Right lung (tissue), 2 donors: ENCODE measurements at regions not wholly inside any gene's neighbourhood (a gene's known extent, or its start where the extent isn't known, plus 50 kb on each side); places are given as distances from the start of the nearest gene placed in this dataset.
"Not testable (repeated sequence)": the region's sequence is repeated elsewhere in the genome, so short reads cannot be mapped to it uniquely, and the experiment has no call there.

Experiments used
- DNase-seq, 2 donors: peaks; one replicate each; pipeline ENCODE4 v3.0.0-alpha.2; 2013

DNA sequence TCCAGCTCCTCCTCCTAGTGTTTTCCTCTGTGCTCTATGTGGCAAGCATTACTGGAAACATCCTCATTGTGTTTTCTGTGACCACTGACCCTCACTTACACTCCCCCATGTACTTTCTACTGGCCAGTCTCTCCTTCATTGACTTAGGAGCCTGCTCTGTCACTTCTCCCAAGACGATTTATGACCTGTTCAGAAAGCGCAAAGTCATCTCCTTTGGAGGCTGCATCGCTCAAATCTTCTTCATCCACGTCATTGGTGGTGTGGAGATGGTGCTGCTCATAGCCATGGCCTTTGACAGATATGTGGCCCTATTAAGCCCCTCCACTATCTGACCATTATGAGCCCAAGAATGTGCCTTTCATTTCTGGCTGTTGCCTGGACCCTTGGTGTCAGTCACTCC is 64.0 kb downstream of the OR4F15 start:
- DNase-seq, result not testable (repeated sequence)

DNA sequence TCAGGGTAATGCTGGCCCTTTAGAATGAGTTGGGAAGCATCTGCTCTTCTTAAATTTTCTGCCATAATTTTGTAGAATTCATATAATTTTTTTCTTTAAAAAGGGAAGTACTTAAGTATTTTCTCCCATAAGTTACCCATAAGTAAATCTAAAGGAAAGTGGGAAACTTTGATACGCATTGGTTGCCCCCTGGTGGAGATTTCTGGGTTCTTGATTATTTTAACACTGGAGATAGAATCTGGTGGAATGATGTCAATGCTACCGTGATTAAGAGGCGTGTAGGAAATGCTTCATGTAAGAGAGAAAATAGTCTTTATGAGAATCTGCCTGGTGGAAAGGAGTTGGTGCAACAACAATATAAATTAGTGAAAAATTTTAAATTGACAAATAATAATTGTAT is 65.6 kb downstream of the OR4F15 start:
- not testable (repeated sequence) for DNase-seq

DNA sequence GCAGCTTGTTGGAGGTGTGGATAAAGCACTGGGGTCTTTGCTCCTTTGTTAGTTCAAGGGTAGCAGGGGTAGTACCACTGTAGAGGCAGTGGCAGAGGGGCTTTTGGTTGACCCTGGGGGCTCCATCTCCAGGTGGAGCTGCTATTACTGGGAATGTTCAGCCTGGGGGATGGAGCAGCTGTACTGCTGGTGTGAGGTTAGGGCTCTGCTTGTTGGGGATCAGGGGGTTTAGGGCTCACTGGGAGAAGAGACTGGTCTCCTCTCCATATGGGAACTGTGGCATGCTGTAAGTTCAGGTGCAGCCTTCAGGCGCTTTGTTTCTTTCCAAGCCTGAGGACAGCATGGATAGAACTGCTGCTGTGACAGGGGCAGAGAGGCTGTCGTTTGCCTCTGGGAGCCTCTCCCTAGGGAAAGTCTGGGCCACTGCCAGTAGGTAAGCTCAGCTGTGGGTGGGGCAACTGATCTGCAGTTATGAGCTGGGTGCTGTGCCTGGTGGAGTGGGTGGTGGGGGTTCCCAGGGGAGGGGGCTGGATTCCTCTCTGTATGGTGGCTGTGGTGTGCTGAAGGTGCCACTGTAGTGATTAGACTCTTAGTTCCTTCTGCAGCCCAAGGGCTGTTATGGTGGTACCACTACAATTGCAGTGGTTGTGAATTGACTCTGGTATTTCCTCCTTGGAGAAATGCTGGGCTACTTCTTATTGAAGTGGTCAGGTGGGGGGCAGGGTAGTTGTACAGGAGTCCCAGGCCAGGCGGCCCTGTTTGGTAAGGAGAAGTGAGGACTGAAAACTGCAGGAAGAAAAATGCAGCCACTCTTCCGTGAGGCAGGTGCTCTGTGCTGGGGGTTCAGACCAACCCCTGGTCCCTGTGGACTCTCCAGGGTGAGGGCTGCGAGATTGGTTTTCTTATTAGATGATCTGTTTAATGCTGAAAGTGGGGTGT is 100.6 kb downstream of the OR4F15 start:
- DNase-seq, result not testable (repeated sequence)

DNA sequence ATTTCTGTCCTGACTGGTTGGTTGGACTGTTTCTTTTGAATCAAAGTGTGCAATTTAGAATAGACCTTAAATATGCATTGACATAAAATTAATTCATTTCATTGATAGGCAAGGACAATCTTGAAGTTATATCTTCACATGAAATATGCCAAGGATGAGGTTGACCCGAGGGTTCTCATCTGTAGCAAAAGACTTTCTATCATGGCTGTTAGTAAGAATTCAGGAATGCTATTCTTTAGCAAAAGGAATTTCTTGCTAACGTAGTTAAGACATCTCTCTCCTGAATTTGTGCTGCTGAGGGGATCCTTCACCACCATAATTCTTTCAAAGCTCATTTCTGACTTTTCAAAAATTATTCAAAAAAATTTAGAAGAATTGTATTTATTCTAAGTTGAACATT is 112.6 kb downstream of the OR4F15 start:
- not testable (repeated sequence) for DNase-seq

DNA sequence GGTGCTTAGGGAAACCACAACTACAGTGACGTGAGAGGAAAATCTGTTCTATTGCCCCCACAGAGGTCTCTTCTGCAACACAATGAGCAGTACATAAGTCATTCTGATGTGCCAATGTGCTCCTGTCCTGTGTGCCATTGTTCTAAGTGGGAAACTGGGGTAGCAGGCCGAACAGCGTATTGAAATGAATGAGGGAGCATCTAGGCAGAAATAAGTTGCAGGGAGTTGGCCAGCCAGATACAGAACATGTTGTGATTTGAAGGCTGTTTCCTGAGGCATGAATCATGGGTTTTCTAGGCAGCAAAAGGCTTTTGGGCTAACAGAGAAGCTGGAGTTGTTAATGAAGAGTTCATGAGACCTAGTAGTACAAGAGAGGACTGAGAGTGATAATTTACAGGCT is 122.5 kb downstream of the OR4F15 start:
- DNase-seq, result not testable (repeated sequence)

DNA sequence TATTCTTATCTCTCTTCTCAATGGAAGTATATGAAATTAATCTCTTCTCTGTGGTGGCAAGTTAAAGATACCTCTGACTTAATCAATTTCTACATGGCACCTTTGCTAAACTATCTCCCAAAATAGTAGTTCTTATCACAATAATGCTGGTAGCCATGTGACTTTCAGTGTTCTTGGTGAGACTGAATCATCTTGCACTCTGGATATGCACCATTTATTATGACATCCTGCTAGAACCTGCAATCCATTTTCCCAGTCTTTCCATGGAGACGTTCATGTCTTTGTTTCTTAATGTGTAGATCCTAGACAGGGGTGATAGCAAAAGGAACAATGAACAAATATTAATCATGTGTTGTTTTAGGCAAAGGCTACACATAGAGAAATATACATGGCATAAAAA is 125.4 kb downstream of the OR4F15 start:
- DNase-seq, result not testable (repeated sequence)

DNA sequence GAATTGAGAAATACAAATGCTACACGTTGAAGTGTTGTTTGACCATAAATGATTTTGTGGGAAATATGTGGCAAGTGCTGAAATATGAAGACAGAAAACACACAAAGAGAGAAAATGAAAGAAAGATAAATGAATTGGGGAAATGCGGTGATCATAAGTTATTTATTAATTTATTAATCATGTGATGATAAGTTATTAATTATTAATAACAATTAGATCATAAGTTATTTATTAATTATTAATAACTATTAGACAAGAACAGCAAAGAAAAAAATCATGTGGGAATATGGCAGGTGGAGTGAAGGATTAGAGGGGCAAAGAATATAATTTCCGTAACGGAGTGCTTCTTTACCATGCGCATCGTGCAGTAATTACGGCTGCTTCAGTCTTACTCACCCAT is 126.6 kb downstream of the OR4F15 start:
- not testable (repeated sequence) for DNase-seq

DNA sequence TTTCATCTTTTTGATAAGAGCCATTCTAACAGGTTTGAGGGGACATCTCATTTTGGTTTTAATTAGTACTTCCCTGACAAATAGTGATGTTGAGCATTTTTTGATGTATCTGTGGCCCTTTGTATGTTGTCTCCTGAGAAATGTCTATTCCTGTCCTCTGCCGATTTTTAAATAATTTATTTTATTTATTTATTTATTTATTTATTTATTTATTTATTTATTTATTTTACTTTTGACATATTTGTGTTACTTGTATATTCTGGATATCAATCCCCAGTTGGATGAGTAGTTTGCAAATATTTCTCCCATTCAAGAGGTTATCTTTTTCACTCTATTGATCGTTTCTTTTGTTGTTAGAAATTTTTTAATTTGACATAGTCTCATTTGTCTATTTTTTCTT is 133.9 kb downstream of the OR4F15 start:
- not testable (repeated sequence) for DNase-seq

DNA sequence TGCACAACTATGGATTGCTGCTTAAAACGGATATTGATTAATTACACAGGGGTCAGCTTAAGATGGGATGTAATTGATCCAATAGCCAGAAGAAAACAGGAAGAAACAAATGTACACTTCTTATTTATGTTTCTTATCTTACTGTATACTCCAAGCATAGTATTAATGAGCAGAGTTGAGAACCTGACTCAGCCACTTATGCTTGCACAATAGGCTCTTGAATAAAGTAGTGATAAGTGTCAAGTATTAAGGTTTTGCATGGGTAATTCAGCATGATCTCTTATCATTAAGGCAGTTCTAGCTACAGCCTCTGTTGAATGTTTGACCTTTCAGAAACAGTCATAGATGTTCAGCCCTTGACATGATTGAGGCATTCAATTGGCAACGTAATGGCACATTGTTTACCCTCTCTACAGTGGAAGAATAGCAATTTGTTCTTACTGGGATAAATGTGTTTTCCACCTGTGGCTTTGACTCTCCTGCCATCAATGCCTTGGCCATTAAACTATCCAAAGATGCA is 136.5 kb downstream of the OR4F15 start:
- DNase-seq, result not testable (repeated sequence)

DNA sequence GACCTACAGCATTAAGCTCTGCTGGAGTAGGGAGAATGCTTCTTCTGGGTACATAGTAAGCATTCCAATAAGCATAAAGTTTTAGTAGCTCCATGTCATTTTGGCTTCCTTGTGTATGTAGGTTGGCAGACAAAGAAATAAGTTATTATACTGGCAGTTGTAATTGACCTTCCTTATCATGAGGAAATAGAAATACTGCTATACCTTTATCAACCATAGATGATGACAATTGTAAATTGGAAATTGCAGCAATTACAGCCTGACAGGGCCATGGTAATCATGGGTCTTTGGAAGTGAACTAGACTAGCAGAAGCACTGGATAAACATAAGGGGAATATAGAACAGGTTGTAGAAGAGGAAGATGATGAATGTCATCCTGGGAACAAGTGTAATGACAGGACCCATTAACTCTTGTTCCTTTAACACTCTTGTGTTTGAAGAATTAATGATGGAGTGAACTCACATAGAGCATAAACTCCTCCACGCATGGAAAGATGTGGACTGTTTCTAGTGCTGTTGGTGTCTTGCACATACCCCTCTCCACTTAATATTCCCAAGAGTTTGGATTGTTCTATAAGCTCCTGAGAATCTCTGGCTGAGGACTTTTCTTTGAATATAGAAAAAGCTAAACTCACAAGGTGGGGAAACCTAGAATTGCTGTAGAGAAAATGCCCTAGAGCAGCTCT is 137.5 kb downstream of the OR4F15 start:
- DNase-seq, result not testable (repeated sequence)

DNA sequence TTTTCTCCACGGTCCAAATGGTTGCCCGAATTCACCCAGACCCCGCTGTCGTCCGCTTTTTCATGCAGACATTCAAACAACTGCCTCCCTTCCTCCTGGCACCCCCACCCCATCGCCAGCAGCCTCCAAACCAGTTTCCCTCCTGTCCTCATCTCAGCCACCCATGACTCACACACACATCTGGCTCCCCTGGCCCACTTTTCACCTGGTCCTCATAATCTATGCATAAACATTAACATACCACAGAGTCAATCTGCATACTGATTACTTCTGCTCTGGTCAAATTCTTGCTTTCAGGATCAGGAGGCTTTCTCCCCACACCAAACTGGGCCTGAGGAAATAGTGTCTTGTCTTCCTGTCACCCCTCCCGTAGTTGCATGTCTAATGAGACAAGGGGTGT is 142.0 kb downstream of the OR4F15 start:
- not testable (repeated sequence) for DNase-seq

DNA sequence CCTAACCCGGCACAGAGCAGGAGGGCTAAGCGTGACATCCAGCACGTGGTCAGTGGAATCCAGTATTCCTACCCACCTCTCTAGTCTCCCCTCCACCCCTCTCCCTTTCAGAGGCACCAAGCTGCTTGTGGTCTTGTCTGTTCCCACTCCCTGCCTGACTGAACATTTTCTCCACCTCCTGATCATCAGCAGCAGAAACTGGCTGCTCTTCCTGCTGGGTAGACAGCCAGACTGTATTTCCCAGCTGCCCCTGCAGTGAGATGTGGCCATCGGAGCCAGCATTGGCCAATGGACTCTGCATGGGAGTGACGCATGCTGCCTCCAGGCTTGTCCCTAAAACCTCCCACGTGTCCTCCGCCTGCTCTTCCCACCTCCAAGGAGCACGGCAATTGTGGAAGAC is 143.8 kb downstream of the OR4F15 start:
- DNase-seq, result peak in 1 of 2 donors; percentile 46

DNA sequence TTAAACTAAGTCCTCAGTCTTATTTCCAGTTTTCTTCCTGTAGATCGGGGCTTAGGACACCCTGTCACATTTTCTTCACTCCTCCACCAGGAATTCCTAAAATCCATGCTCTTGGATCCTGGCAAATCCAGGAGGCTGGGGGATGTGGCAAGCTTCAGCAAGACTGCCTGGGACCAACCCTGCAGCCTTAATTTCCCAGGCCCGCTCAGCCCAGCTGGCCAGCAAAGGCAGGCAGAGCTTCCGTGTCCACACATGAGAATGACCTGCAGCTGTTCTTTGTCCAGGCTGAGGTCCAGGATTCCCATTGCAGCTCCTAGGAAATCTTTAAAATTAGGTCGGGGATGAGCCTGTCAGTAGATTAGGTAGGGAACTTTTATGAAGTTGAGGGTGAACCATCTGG is 146.7 kb downstream of the OR4F15 start:
- DNase-seq, result not testable (repeated sequence)

DNA sequence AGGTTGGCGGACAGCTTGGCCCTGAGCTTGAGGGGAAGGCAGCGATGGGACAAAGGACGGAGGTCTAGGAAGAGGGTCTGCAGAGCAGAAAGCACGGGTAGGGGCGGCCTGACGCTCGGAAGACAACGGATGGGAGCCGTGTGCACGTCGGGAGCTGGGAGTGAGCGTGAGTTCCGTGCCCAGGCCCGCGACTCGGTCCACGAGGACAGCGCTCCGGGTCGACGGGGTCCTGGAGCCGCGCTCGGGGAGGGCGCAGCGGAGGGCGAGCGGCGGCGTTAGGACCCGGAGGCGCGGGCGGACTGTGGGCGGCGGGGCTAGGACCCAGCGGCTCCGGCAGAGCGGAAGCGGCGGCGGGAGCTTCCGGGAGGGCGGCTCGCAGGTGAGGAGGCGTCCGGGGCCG is 149.3 kb downstream of the OR4F15 start:
- DNase-seq, result peak in 1 of 2 donors; percentile 9

DNA sequence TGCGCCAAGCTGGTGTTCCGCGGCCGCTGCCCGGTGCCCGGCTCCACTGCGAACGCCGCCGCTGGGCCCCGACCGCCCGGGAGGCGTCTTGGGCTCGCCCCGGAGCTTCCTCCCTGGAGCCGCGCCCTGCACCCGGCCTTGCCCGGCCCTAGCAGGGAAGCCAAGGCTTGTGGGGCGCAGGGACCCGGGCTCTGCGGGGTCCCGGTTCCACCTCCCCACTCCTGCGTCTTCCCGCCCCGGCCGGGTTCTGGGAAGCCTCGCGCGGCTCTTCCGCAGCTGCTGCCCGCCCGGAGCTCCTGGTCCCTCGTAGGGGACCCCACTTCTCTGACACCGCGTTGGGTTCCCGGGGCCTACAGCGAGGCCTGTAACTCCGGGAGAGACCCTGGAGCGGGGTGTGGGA is 149.8 kb downstream of the OR4F15 start:
- DNase-seq, result not testable (repeated sequence)

DNA sequence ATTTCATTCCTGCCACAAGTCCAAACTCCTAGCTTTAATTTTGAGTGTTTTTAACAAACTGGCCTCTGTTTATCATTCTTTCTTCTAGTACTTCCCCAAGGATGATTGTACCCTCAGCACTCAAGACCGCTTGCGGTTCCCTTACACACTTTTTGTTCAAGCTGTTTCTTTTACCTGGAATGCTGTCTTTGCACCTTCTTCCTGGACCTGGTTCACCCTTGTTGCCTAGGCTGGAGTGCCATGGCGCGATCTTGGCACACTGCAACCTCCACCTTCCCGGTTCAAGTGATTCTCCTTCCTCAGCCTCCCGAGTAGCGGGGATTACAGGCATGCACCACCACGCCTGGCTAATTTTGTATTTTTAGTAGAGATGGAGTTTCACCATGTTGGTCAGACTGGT is 151.7 kb downstream of the OR4F15 start:
- DNase-seq, result not testable (repeated sequence)

DNA sequence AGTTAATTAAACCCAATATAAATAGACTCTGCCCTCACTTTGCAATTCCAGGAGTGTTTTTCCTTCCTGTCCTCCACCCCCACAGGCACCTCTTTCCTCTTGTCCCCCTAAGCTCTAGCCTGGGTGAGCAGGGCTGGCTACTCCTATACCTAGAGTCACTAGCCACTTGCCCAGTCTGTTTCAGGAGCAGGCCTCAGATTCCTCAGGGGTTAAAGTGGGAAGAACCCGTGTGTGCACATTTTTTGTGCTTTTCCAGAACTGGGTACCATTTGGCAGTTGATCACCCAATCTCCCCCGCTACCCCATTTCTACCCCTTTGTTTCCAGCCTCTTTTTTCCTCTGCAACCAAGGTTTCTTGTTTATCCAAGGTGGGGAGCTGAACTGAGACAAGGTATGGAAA is 153.4 kb downstream of the OR4F15 start:
- not testable (repeated sequence) for DNase-seq

DNA sequence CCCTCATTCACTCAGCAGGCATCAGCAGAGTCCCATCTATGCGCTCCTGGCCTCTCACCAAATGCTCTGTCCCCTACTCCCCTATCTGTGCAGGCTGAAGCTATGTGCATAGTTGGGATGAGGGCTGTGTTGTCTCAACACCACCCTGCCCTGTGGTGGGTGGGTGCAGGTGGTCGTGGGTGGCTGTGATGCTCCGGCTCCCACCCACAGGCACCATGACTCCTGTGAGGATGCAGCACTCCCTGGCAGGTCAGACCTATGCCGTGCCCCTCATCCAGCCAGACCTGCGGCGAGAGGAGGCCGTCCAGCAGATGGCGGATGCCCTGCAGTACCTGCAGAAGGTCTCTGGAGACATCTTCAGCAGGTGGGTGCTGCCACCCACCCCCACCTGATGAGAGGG is 153.9 kb downstream of the OR4F15 start:
- not testable (repeated sequence) for DNase-seq

DNA sequence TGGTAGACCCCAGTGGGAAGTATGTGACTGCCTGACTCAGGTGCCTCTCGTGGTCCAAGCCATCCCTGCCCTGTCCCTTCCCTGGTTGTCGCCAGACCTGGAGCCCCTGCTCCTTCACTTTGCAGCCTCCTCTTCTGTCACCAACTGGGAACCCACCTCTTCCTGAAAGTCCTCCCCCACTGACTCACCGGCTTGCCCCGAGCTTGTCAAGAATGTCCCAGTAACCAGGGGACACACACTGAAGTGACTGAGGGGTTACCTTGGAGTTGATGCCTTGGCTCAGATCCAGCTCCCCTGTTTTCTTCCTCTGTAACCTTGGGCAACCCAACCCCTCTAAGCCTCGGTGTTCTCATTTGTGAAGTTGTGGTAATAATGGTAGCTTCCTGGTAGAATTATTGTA is 155.4 kb downstream of the OR4F15 start:
- DNase-seq, result not testable (repeated sequence)

DNA sequence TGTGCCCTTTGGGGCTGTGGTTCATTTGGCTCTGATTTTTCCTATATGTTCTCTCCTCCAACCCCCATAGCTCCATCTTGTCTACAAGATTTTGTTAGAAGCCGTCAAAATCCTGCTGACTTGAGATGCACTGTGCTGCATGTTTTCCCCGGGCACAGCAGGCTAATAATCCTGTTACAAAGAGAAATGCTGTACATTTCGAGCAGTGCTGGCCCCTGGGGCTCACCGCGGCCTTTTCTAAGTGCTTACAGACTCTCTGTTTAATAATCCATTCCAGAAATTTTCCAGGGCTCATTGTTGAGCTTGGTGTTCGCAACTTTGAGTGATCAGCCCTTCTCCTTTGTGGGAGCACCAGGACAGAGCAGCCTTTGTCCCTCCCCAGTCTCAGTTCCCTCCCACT is 158.6 kb downstream of the OR4F15 start:
- not testable (repeated sequence) for DNase-seq

DNA sequence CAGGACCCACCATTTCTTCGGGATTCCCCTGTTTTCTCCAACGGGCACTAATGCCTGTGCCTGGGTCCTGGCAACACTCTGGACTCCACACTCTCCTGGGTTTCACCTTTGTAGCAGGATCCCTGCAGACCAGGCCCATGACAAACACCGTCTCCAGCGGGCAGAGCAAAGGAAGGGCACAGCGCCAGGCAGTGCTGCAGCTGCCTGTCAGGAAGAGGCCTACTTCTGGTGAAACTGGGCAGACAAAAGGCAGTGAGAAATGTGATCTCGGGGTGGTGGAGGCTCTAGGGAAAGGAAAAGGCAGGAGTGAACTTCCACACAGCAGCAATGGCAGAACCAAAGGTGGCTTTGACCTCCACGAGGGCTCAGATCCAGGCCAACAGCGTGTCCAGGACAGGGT is 165.3 kb downstream of the OR4F15 start:
- DNase-seq, result not testable (repeated sequence)

DNA sequence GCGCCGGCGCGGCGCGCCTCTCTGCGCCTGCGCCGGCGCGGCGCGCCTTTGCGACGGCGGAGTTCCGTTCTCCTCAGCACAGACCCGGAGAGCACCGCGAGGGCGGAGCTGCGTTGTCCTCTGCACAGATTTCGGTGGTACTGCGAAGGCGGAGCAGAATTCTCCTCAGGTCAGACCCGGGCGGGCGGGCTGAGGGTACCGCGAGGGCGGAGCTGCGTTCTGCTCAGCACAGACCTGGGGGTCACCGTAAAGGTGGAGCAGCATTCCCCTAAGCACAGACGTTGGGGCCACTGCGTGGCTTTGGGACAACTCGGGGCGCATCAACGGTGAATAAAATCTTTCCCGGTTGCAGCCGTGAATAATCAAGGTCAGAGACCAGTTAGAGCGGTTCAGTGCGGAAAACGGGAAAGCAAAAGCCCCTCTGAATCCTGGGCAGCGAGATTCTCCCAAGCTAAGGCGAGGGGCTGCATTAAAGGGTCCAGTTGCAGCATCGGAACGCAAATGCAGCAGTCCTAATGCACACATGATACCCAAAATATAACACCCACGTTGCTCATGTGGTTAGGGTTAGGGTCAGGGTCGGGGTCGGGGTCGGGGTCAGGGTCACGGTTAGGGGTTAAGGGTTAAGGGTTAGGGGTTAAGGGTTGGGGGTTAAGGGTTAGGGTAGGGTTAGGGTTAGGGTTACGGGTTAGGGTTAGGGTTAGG is 168.4 kb downstream of the OR4F15 start:
- peak in 1 of 2 donors; percentile 36 for DNase-seq
